ENCODE measurements at regions not wholly inside any gene's neighbourhood (a gene's known extent, or its start where the extent isn't known, plus 50 kb on each side); places are given as distances from the start of the nearest gene placed in this dataset.

DNA sequence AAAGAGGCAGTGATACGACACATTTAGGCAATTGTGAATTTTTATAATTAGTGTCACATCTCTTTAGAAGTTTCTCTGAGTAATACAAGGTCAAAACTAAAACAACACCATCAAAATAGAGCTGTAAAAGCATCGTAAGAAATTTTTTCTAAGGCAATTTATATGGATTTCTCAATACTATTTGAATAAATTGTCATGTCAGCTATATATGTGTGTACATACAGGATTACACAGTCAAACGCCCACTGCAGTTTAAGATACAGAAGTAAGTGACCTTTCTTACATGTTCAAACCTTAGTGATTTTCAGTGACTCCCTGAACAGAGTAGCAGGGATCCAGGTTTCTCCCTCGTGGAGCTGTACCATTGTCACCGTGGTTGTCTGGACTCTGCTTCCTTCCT lies 129.1 kb upstream of the CBLN2 start (continued):
- TF ChIP-seq, protein P1, sequence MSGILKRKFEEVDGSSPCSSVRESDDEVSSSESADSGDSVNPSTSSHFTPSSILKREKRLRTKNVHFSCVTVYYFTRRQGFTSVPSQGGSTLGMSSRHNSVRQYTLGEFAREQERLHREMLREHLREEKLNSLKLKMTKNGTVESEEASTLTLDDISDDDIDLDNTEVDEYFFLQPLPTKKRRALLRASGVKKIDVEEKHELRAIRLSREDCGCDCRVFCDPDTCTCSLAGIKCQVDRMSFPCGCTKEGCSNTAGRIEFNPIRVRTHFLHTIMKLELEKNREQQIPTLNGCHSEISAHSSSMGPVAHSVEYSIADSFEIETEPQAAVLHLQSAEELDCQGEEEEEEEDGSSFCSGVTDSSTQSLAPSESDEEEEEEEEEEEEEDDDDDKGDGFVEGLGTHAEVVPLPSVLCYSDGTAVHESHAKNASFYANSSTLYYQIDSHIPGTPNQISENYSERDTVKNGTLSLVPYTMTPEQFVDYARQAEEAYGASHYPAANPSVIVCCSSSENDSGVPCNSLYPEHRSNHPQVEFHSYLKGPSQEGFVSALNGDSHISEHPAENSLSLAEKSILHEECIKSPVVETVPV (CRISPR knock-in tag; IDR thresholded peaks at IDR 0.05) = no peak
- no peak for TF ChIP-seq OSR1 (CRISPR knock-in tag; IDR thresholded peaks at IDR 0.05)
- no peak for TF ChIP-seq ZFP3 (CRISPR knock-in tag; IDR thresholded peaks at IDR 0.05)
- no peak for TF ChIP-seq BACH2 (CRISPR knock-in tag; IDR thresholded peaks at IDR 0.05; ENCODE audit: borderline replicate concordance)

DNA sequence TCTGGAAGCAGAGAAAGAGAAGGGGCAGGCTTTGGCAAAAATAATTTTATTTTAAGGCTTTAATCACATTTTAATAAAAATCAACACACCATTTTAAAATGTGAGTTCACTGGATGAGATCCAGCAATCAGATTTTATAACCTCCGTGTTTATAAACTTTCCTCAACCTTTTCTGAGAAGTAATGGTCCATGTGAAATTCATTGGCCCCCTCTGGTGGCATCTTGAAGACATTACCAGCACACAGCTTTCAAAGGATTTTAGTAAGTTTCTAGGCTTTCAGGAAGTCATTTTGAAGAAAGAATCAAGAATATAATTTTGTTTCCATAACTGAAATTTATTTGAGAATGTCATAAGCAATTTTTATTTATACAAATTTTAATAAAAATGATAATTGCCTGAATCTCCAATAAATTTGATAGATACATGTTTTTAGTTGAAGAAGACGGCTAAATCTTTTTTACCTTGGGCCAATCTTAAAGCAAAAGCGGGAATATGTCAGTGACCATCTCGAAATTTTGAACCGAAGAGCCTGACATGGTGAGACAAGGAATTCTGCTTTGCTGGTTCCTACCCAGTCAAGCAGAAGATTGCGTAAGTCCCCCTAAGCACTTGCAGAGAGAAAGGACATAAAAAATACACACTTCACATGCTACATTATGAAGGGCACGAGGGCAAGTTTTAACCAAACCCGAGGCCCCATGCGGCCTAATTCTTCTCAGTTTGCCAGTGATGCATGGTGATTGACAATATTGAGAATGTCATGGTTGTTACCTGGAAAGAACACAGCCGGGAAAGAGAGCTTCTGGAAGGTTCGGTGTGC lies 128.4 kb upstream of the CBLN2 start:
- TF ChIP-seq, protein P2, sequence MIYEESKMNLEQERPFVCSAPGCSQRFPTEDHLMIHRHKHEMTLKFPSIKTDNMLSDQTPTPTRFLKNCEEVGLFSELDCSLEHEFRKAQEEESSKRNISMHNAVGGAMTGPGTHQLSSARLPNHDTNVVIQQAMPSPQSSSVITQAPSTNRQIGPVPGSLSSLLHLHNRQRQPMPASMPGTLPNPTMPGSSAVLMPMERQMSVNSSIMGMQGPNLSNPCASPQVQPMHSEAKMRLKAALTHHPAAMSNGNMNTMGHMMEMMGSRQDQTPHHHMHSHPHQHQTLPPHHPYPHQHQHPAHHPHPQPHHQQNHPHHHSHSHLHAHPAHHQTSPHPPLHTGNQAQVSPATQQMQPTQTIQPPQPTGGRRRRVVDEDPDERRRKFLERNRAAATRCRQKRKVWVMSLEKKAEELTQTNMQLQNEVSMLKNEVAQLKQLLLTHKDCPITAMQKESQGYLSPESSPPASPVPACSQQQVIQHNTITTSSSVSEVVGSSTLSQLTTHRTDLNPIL (CRISPR knock-in tag; IDR thresholded peaks at IDR 0.05; ENCODE audit: low read depth) = no peak
- TF ChIP-seq SNAI2 (CRISPR knock-in tag; IDR thresholded peaks at IDR 0.05) = no peak
- no peak for TF ChIP-seq ZNF70 (CRISPR knock-in tag; IDR thresholded peaks at IDR 0.05)
- TF ChIP-seq, protein P3, sequence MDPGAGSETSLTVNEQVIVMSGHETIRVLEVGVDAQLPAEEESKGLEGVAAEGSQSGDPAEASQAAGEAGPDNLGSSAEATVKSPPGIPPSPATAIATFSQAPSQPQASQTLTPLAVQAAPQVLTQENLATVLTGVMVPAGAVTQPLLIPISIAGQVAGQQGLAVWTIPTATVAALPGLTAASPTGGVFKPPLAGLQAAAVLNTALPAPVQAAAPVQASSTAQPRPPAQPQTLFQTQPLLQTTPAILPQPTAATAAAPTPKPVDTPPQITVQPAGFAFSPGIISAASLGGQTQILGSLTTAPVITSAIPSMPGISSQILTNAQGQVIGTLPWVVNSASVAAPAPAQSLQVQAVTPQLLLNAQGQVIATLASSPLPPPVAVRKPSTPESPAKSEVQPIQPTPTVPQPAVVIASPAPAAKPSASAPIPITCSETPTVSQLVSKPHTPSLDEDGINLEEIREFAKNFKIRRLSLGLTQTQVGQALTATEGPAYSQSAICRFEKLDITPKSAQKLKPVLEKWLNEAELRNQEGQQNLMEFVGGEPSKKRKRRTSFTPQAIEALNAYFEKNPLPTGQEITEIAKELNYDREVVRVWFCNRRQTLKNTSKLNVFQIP (CRISPR knock-in tag; IDR thresholded peaks at IDR 0.05; ENCODE audit: borderline replicate concordance, low read depth) = no peak
- no peak for TF ChIP-seq ISL1 (CRISPR knock-in tag; IDR thresholded peaks at IDR 0.05)
- ATAC-seq = peak; percentile 76

DNA sequence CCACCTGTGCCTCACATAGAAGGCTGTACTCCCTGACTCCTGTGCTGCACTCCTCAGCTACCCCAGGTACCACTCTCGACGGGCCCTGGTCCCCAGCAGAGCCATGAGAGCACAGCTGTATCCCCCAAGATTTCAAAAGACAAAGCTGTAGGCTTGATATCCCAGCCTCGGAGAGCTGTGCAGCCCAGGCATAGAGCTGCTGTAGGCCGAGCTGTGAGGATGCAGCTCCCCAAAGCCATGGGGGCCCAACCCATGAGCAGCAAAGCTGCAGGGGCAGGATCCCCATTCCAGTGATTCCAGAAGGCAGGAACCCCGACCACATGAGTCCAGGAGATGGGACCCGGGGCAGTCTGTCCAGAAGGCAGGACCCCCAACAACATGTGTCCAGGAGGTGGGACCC lies 123.8 kb upstream of the CBLN2 start:
- ATAC-seq = no peak
- TF ChIP-seq ISL1 (CRISPR knock-in tag; IDR thresholded peaks at IDR 0.05) (no peak), RARB (CRISPR knock-in tag; IDR thresholded peaks at IDR 0.05) (no peak)
- TF ChIP-seq, protein P3 (CRISPR knock-in tag; IDR thresholded peaks at IDR 0.05; ENCODE audit: borderline replicate concordance, low read depth) = no peak

DNA sequence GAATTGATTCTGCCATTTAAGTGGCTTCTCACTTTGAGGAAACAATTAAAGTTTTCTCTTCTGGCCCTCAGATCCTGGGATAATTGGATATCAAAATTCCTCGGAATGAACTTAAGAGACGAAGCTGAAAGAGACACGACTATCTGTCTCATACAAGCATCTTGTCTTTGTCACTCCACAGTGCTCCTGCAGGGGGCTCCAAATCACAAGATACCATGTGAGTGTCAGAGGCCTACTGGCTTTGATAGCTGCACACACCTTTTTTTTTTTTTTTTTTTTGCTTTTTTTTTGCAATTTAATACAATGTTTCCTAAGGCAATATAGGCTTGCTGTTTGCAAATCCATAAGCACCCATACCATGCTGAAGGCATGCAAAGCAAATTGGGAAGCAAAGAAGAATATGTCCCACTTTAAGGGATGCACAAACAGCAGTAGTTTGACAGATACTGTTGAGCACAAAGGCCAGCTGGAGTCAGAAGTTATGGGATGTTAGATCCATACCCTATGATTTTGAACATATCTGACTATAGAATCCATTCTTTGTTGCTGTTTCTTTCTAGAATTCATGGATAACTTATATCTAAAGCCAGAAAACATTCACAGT lies 109.0 kb upstream of the CBLN2 start:
- ATAC-seq = peak; percentile 93
- TF ChIP-seq, protein P4, sequence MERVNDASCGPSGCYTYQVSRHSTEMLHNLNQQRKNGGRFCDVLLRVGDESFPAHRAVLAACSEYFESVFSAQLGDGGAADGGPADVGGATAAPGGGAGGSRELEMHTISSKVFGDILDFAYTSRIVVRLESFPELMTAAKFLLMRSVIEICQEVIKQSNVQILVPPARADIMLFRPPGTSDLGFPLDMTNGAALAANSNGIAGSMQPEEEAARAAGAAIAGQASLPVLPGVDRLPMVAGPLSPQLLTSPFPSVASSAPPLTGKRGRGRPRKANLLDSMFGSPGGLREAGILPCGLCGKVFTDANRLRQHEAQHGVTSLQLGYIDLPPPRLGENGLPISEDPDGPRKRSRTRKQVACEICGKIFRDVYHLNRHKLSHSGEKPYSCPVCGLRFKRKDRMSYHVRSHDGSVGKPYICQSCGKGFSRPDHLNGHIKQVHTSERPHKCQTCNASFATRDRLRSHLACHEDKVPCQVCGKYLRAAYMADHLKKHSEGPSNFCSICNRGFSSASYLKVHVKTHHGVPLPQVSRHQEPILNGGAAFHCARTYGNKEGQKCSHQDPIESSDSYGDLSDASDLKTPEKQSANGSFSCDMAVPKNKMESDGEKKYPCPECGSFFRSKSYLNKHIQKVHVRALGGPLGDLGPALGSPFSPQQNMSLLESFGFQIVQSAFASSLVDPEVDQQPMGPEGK (CRISPR knock-in tag; IDR thresholded peaks at IDR 0.05; ENCODE audit: borderline replicate concordance) = no peak
- TF ChIP-seq ZC3H10 (CRISPR knock-in tag; IDR thresholded peaks at IDR 0.05) = no peak
- TF ChIP-seq TOX (CRISPR knock-in tag; IDR thresholded peaks at IDR 0.05; ENCODE audit: borderline replicate concordance) = no peak
- no peak for TF ChIP-seq ESRRG (CRISPR knock-in tag; IDR thresholded peaks at IDR 0.05)
- no peak for TF ChIP-seq ZFP3 (CRISPR knock-in tag; IDR thresholded peaks at IDR 0.05)
- TF ChIP-seq, protein P5, sequence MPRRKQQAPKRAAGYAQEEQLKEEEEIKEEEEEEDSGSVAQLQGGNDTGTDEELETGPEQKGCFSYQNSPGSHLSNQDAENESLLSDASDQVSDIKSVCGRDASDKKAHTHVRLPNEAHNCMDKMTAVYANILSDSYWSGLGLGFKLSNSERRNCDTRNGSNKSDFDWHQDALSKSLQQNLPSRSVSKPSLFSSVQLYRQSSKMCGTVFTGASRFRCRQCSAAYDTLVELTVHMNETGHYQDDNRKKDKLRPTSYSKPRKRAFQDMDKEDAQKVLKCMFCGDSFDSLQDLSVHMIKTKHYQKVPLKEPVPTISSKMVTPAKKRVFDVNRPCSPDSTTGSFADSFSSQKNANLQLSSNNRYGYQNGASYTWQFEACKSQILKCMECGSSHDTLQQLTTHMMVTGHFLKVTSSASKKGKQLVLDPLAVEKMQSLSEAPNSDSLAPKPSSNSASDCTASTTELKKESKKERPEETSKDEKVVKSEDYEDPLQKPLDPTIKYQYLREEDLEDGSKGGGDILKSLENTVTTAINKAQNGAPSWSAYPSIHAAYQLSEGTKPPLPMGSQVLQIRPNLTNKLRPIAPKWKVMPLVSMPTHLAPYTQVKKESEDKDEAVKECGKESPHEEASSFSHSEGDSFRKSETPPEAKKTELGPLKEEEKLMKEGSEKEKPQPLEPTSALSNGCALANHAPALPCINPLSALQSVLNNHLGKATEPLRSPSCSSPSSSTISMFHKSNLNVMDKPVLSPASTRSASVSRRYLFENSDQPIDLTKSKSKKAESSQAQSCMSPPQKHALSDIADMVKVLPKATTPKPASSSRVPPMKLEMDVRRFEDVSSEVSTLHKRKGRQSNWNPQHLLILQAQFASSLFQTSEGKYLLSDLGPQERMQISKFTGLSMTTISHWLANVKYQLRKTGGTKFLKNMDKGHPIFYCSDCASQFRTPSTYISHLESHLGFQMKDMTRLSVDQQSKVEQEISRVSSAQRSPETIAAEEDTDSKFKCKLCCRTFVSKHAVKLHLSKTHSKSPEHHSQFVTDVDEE (CRISPR knock-in tag; IDR thresholded peaks at IDR 0.05) = no peak
- no peak for TF ChIP-seq CSDC2 (CRISPR knock-in tag; IDR thresholded peaks at IDR 0.05)
- TF ChIP-seq, protein P2 (CRISPR knock-in tag; IDR thresholded peaks at IDR 0.05; ENCODE audit: low read depth) = no peak
- no peak for TF ChIP-seq ARNTL (CRISPR knock-in tag; IDR thresholded peaks at IDR 0.05; ENCODE audit: borderline replicate concordance, low read depth)
- TF ChIP-seq, protein P3 (CRISPR knock-in tag; IDR thresholded peaks at IDR 0.05; ENCODE audit: borderline replicate concordance, low read depth) = no peak

All from SK-N-SH treated with all-trans-retinoic acid at 6 μM for 48 hours (cell line).